Right lobe of liver (tissue), 6 donors: ENCODE measurements at regions not wholly inside any gene's neighbourhood (a gene's known extent, or its start where the extent isn't known, plus 50 kb on each side); places are given as distances from the start of the nearest gene placed in this dataset.

ENCODE experiments used
- ATAC-seq, 4 donors: fragments of 200-7000 bp; cut with Tn5 transposase; one replicate each; pipeline ENCODE4 v1.9.1; 2020; ENCODE audit warnings: mild to moderate bottlenecking in 4 of 4, moderate library complexity in 4 of 4
- DNase-seq, 3 donors: peaks; one replicate each; pipeline ENCODE4 v3.0.0-alpha.2; 2020
- H3K27ac ChIP-seq, 3 donors: fragments of 200-600 bp; one replicate each; pipeline ENCODE4 v1.8.0; 2022
- H3K27me3 ChIP-seq, 2 donors: fragments of 200-600 bp; one replicate each; pipeline ENCODE4 v1.8.0; 2022
- H3K36me3 ChIP-seq, 4 donors: fragments of 200-600 bp; sonication (generic) in 1 of 4; one replicate each; pipeline versions ENCODE4 v1.5.1 to v1.8.0; 2017 to 2022; ENCODE audit warnings: control low read depth in 1 of 4
- H3K4me1 ChIP-seq, 4 donors: fragments of 200-600 bp; sonication (generic) in 1 of 4; one replicate each; pipeline versions ENCODE4 v1.5.1 to v1.8.0; 2017 to 2022; ENCODE audit warnings: control low read depth in 1 of 4
- H3K4me3 ChIP-seq, 3 donors: fragments of 200-600 bp; one replicate each; pipeline ENCODE4 v1.8.0; 2022
- H3K9me3 ChIP-seq, 4 donors: fragments of 200-600 bp; sonication (generic) in 1 of 4; one replicate each; pipeline versions ENCODE4 v1.5.1 to v1.8.0; 2017 to 2022; ENCODE audit warnings: control low read depth in 1 of 4
- CTCF ChIP-seq, 4 donors: fragments of 200-600 bp in 3 of 4; fragments of 450-650 bp in 1 of 4; IDR thresholded peaks; one replicate each; pipeline versions ENCODE4 v1.5.1 to v1.8.0; 2016 to 2022; ENCODE audit warnings: antibody characterized with exemption in 4 of 4, mild to moderate bottlenecking in 2 of 4
- POLR2A ChIP-seq: fragments of 450-650 bp; IDR thresholded peaks from one replicate; pipeline ENCODE4 v1.6.1; 2017; ENCODE audit warnings: antibody characterized with exemption, mild to moderate bottlenecking
- WGBS: methylation state at CpG from one replicate; pipeline ENCODE4 v1.1.6; 2018; ENCODE audit warnings: low coverage, low lambda C conversion rate; ENCODE audit not compliant: insufficient coverage; ENCODE audit errors: missing lambda C conversion rate; 5-methylcytosine and 5-hydroxymethylcytosine counted together
- intact Hi-C, 2 donors: fragments of 100-400 bp; cut with DNase I; formaldehyde crosslinking; loops; one replicate each; pipeline versions ENCODE4 v1.11.2 to v1.14.1; 2022
- donor health status: DM: no; HTN: yes; CAD: no.
- donor health status: DM: no; HTN: no; CAD: no.
- donor health status: DM: no; HTN: no; CAD: no.
- donor health status: DM: no; HTN: yes; CAD: no.
- donor health status: DM: no; HTN: yes; CAD: no.

GRCh38 chr12:13654456-13654855 is 326.9 kb downstream of the GRIN2B start:
- Histone ChIP-seq H3K27me3 (no peaks in the 10 kb centered on the region), H3K36me3 (no peaks in the 10 kb centered on the region), H3K27ac (no peak overlapping the region), H3K9me3 (no peaks in the 10 kb centered on the region), H3K4me1 (no peaks in the 10 kb centered on the region), H3K4me3 (no peak overlapping the region)
- 41% methylated on average over 1 of the region's 1 CpG for WGBS
- TF ChIP-seq POLR2A, result no peak
- no peak for TF ChIP-seq CTCF (IDR thresholded peaks at IDR 0.05)
- intact Hi-C loops, result no loop called here
- DNase-seq (no peak), ATAC-seq (no peak)

- WGBS, result 88% methylated on average over 1 of the region's 1 CpG
- ATAC-seq (no peak), DNase-seq (no peak)
- H3K4me1 ChIP-seq, result no peaks in the 10 kb centered on the region
- TF ChIP-seq POLR2A (no peak), CTCF (IDR thresholded peaks at IDR 0.05) (no peak)
- no peaks in the 10 kb centered on the region for H3K27me3 ChIP-seq
- intact Hi-C loops, result no loop called here
- H3K36me3 ChIP-seq, result no peaks in the 10 kb centered on the region
- H3K9me3 ChIP-seq, result no peaks in the 10 kb centered on the region
- H3K27ac ChIP-seq, result no peak overlapping the region
- H3K4me3 ChIP-seq, result no peak overlapping the region
These were observed 329.3 kb downstream of the GRIN2B start for GRCh38 chr12:13652105-13652504.

- intact Hi-C loops, result no loop called here
- WGBS, result 35% methylated on average over 2 of the region's 2 CpGs
- Histone ChIP-seq H3K36me3 (no peaks in the 10 kb centered on the region), H3K27me3 (no peaks in the 10 kb centered on the region), H3K9me3 (no peaks in the 10 kb centered on the region), H3K27ac (no peak overlapping the region), H3K4me1 (no peaks in the 10 kb centered on the region), H3K4me3 (no peak overlapping the region)
- TF ChIP-seq CTCF (IDR thresholded peaks at IDR 0.05) (no peak), POLR2A (no peak)
- ATAC-seq (no peak), DNase-seq (no peak)
These were observed 345.7 kb downstream of the GRIN2B start for GRCh38 chr12:13635709-13636108.

GRCh38 chr12:13631873-13632272 is 349.5 kb downstream of the GRIN2B start:
- 68% methylated on average over 2 of the region's 2 CpGs for WGBS
- Histone ChIP-seq H3K27ac (no peak overlapping the region), H3K4me1 (no peaks in the 10 kb centered on the region), H3K27me3 (no peaks in the 10 kb centered on the region), H3K9me3 (no peaks in the 10 kb centered on the region), H3K36me3 (no peaks in the 10 kb centered on the region), H3K4me3 (no peak overlapping the region)
- ATAC-seq (no peak), DNase-seq (no peak)
- TF ChIP-seq CTCF (IDR thresholded peaks at IDR 0.05), result no peak
- no peak for TF ChIP-seq POLR2A
- intact Hi-C loops, result no loop called here

- Histone ChIP-seq H3K27ac (no peak overlapping the region), H3K4me3 (no peak overlapping the region), H3K36me3 (no peaks in the 10 kb centered on the region), H3K9me3 (no peaks in the 10 kb centered on the region), H3K4me1 (no peaks in the 10 kb centered on the region), H3K27me3 (no peaks in the 10 kb centered on the region)
- intact Hi-C loops, result no loop called here
- ATAC-seq (no peak), DNase-seq (no peak)
- TF ChIP-seq CTCF (IDR thresholded peaks at IDR 0.05) (no peak), POLR2A (no peak)
- WGBS, result 81% methylated on average over 3 of the region's 3 CpGs
These were observed 351.0 kb downstream of the GRIN2B start for GRCh38 chr12:13630354-13630753.
